ENCODE measurements at regions not wholly inside any gene's neighbourhood (a gene's known extent, or its start where the extent isn't known, plus 50 kb on each side); places are given as distances from the start of the nearest gene placed in this dataset.

DNA sequence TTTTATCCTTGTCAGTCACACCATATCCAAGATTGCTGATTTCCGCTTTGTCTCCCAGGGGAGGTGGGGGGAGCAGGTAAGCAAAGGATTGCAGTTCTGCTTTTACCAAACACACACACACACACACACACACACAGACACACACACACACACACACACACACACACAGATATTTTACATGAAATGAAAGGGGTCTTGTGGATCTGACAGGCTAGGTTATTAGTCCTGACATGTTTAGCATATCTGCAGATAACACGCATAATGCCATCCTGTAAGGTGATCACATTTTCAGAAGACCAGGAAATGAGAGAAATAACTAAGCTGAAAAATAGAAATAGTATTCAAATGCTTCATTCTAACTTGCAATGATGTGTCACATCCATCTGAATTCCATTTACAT is 1113.3 kb downstream of the CDH8 start:
- no peaks in the 10 kb centered on the region for H3K36me3 ChIP-seq (ENCODE audit: control insufficient read depth in 4 of 4, insufficient read depth in 4 of 4, low read length in 3 of 4)
- 100% methylated on average over 1 of the region's 2 CpGs for WGBS (ENCODE audit: insufficient coverage)
- POLR2A ChIA-PET: no interaction called here

DNA sequence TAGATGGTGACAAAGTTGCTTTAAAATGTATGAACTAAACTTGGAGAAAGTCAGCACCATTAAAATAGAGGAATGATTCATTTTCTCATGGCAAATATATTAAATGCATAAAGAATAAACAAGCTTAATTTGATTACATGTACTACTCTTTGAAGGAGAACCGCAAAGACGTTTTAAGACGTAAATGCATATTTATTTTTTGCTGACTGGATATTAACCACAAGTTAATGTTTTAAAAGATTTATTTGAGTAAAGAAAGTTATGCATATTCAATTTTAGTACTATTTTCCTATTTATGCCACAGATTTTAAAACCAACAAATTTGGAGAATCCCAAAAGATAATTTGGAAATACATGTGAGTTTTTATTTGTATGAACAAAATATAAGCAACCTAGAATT is 1121.9 kb downstream of the CDH8 start:
- Histone ChIP-seq H3K4me3 (ENCODE audit: control insufficient read depth in 1 of 7, extremely low read depth in 1 of 7, insufficient read depth in 4 of 7, low read depth in 2 of 7, low read length in 6 of 7) (no peak overlapping the region), H3K4me1 (ENCODE audit: control extremely low read depth in 1 of 4, control insufficient read depth in 4 of 4, insufficient read depth in 4 of 4, low read length in 3 of 4) (no peaks in the 10 kb centered on the region), H3K27me3 (replicated peaks in 2 of 5; ENCODE audit: control insufficient read depth in 4 of 5, insufficient read depth in 5 of 5, low read length in 4 of 5) (no peaks in the 10 kb centered on the region), H3K27ac (ENCODE audit: insufficient read depth in 1 of 2, low read depth in 1 of 2, low read length in 2 of 2, poor library complexity in 1 of 2, severe bottlenecking in 2 of 2) (no peak overlapping the region), H3K9me3 (ENCODE audit: control extremely low read depth in 1 of 5, control insufficient read depth in 4 of 5, insufficient read depth in 2 of 5, low read depth in 1 of 5, low read length in 4 of 5) (no peaks in the 10 kb centered on the region), H3K36me3 (ENCODE audit: control insufficient read depth in 4 of 4, insufficient read depth in 4 of 4, low read length in 3 of 4) (no peaks in the 10 kb centered on the region)
- ChIA-PET CTCF (no interaction called here), POLR2A (no interaction called here)
- no CpG with 5 or more reads among the region's 3 CpGs for WGBS (ENCODE audit: insufficient coverage)
- DNase-seq: no peak

More for the DNA sequence above, 1113.3 kb downstream of the CDH8 start:
- no peak overlapping the region for H3K4me3 ChIP-seq (ENCODE audit: control insufficient read depth in 1 of 7, extremely low read depth in 1 of 7, insufficient read depth in 4 of 7, low read depth in 2 of 7, low read length in 6 of 7)
- DNase-seq: no peak
- no peaks in the 10 kb centered on the region for H3K27me3 ChIP-seq (replicated peaks in 2 of 5; ENCODE audit: control insufficient read depth in 4 of 5, insufficient read depth in 5 of 5, low read length in 4 of 5)
- no peaks in the 10 kb centered on the region for H3K9me3 ChIP-seq (ENCODE audit: control extremely low read depth in 1 of 5, control insufficient read depth in 4 of 5, insufficient read depth in 2 of 5, low read depth in 1 of 5, low read length in 4 of 5)
- CTCF ChIA-PET: no interaction called here
- no peak overlapping the region for H3K27ac ChIP-seq (ENCODE audit: insufficient read depth in 1 of 2, low read depth in 1 of 2, low read length in 2 of 2, poor library complexity in 1 of 2, severe bottlenecking in 2 of 2)
- H3K4me1 ChIP-seq (ENCODE audit: control extremely low read depth in 1 of 4, control insufficient read depth in 4 of 4, insufficient read depth in 4 of 4, low read length in 3 of 4): no peaks in the 10 kb centered on the region

DNA sequence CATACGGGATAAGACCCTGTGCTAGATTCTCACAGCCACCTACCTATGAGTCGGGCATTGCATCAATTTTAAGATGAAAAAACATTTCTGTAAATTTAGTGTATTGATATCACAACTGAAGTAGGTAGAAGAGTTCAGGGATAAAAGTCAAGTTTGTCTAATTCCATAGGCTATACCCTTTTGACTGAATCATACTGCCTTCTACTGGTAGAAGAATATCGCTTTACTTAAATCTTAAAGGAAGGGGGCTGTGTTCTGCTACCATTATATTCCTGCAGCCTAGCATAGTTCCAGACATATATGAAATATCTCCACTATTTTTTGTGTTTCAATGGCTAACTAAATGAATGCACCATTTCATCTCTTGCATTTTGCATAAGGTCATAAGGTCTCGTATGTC is 1128.6 kb downstream of the CDH8 start:
- no peak overlapping the region for H3K4me3 ChIP-seq (ENCODE audit: control insufficient read depth in 1 of 7, extremely low read depth in 1 of 7, insufficient read depth in 4 of 7, low read depth in 2 of 7, low read length in 6 of 7)
- H3K27me3 ChIP-seq (replicated peaks in 2 of 5; ENCODE audit: control insufficient read depth in 4 of 5, insufficient read depth in 5 of 5, low read length in 4 of 5): no peaks in the 10 kb centered on the region
- WGBS (ENCODE audit: insufficient coverage): 100% methylated on average over 2 of the region's 4 CpGs
- no peaks in the 10 kb centered on the region for H3K9me3 ChIP-seq (ENCODE audit: control extremely low read depth in 1 of 5, control insufficient read depth in 4 of 5, insufficient read depth in 2 of 5, low read depth in 1 of 5, low read length in 4 of 5)
- H3K27ac ChIP-seq (ENCODE audit: insufficient read depth in 1 of 2, low read depth in 1 of 2, low read length in 2 of 2, poor library complexity in 1 of 2, severe bottlenecking in 2 of 2): no peak overlapping the region
- CTCF ChIA-PET: no interaction called here
- no peak for DNase-seq
- H3K4me1 ChIP-seq (ENCODE audit: control extremely low read depth in 1 of 4, control insufficient read depth in 4 of 4, insufficient read depth in 4 of 4, low read length in 3 of 4): no peaks in the 10 kb centered on the region
- POLR2A ChIA-PET: no interaction called here
- no peaks in the 10 kb centered on the region for H3K36me3 ChIP-seq (ENCODE audit: control insufficient read depth in 4 of 4, insufficient read depth in 4 of 4, low read length in 3 of 4)

DNA sequence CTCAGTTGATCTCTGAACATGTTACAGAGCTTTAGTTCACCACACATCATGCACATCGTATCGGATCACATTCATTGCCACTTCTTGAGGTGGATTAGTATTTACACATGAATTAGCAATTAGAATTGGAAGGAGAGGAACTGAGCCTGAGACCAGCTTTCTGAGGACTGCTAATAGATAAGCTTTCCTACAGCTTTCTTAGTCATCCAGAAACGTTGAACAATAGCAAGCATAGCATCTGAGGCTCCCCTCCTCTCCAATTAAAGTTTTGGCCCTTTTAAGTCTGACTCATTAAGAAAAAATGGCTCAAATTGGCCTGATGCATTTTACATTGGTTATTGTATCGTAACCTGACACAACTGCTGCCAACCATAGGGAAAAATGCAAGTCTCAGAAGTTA is 1130.4 kb downstream of the CDH8 start:
- H3K9me3 ChIP-seq (ENCODE audit: control extremely low read depth in 1 of 5, control insufficient read depth in 4 of 5, insufficient read depth in 2 of 5, low read depth in 1 of 5, low read length in 4 of 5): no peaks in the 10 kb centered on the region
- DNase-seq: no peak
- H3K4me1 ChIP-seq (ENCODE audit: control extremely low read depth in 1 of 4, control insufficient read depth in 4 of 4, insufficient read depth in 4 of 4, low read length in 3 of 4): no peaks in the 10 kb centered on the region
- ChIA-PET POLR2A (no interaction called here), CTCF (no interaction called here)
- no peak overlapping the region for H3K4me3 ChIP-seq (ENCODE audit: control insufficient read depth in 1 of 7, extremely low read depth in 1 of 7, insufficient read depth in 4 of 7, low read depth in 2 of 7, low read length in 6 of 7)
- no peaks in the 10 kb centered on the region for H3K36me3 ChIP-seq (ENCODE audit: control insufficient read depth in 4 of 4, insufficient read depth in 4 of 4, low read length in 3 of 4)
- H3K27ac ChIP-seq (ENCODE audit: insufficient read depth in 1 of 2, low read depth in 1 of 2, low read length in 2 of 2, poor library complexity in 1 of 2, severe bottlenecking in 2 of 2): no peak overlapping the region
- no peaks in the 10 kb centered on the region for H3K27me3 ChIP-seq (replicated peaks in 2 of 5; ENCODE audit: control insufficient read depth in 4 of 5, insufficient read depth in 5 of 5, low read length in 4 of 5)
- WGBS (ENCODE audit: insufficient coverage): 60% methylated on average over 1 of the region's 4 CpGs

DNA sequence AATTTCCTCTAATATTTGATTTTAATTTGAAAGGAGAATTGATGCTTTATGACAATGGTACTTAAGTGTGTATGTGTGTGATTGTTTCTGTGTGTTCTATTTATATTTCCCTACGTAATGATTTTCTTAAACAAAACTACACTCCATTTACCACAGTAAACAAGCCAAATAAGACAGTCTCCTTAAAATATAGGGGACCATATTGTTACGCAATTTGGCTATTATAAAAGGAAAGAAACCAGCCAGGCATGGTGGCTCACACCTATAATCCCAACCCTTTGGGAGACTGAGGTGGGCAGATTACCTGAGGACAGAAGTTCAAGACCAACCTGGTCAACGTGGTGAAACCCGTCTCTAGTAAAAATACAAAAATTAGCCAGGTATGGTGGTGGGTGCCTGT is 1134.1 kb downstream of the CDH8 start:
- ChIA-PET POLR2A (no interaction called here), CTCF (no interaction called here)
- 100% methylated on average over 2 of the region's 4 CpGs for WGBS (ENCODE audit: insufficient coverage)
- Histone ChIP-seq H3K4me1 (ENCODE audit: control extremely low read depth in 1 of 4, control insufficient read depth in 4 of 4, insufficient read depth in 4 of 4, low read length in 3 of 4) (no peaks in the 10 kb centered on the region), H3K4me3 (ENCODE audit: control insufficient read depth in 1 of 7, extremely low read depth in 1 of 7, insufficient read depth in 4 of 7, low read depth in 2 of 7, low read length in 6 of 7) (no peak overlapping the region), H3K27ac (ENCODE audit: insufficient read depth in 1 of 2, low read depth in 1 of 2, low read length in 2 of 2, poor library complexity in 1 of 2, severe bottlenecking in 2 of 2) (no peak overlapping the region), H3K36me3 (ENCODE audit: control insufficient read depth in 4 of 4, insufficient read depth in 4 of 4, low read length in 3 of 4) (no peaks in the 10 kb centered on the region), H3K9me3 (ENCODE audit: control extremely low read depth in 1 of 5, control insufficient read depth in 4 of 5, insufficient read depth in 2 of 5, low read depth in 1 of 5, low read length in 4 of 5) (no peaks in the 10 kb centered on the region), H3K27me3 (replicated peaks in 2 of 5; ENCODE audit: control insufficient read depth in 4 of 5, insufficient read depth in 5 of 5, low read length in 4 of 5) (no peaks in the 10 kb centered on the region)
- DNase-seq: no peak

DNA sequence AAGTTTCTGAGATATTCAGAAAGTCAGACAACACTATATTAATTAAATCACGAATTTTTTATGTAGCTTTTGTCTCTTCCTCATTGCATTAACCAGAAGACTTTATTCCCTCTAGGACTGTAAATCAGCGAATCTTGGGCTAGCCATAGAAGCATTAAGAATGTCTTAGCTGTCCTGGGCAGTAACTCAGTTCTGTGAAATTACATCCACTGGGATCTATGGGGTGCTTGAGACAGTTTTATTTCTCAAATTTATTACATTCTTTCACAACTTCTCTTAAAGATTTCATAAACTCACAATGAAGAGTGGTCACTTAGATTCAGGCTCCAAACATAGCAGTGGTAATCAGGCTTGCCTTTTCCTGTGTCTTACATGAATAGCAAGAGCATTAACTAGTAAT is 1153.4 kb downstream of the CDH8 start:
- POLR2A ChIA-PET: no interaction called here
- no peak overlapping the region for H3K4me3 ChIP-seq (ENCODE audit: control insufficient read depth in 1 of 7, extremely low read depth in 1 of 7, insufficient read depth in 4 of 7, low read depth in 2 of 7, low read length in 6 of 7)
- CTCF ChIA-PET: no interaction called here
- H3K9me3 ChIP-seq (ENCODE audit: control extremely low read depth in 1 of 5, control insufficient read depth in 4 of 5, insufficient read depth in 2 of 5, low read depth in 1 of 5, low read length in 4 of 5): peaks cover 0 to 1% (median 0%) of the 10 kb centered on the region in 5 experiments
- no peak overlapping the region for H3K27ac ChIP-seq (ENCODE audit: insufficient read depth in 1 of 2, low read depth in 1 of 2, low read length in 2 of 2, poor library complexity in 1 of 2, severe bottlenecking in 2 of 2)
- 83% methylated on average over 1 of the region's 2 CpGs for WGBS (ENCODE audit: insufficient coverage)
- no peaks in the 10 kb centered on the region for H3K36me3 ChIP-seq (ENCODE audit: control insufficient read depth in 4 of 4, insufficient read depth in 4 of 4, low read length in 3 of 4)
- DNase-seq: no peak
- H3K4me1 ChIP-seq (ENCODE audit: control extremely low read depth in 1 of 4, control insufficient read depth in 4 of 4, insufficient read depth in 4 of 4, low read length in 3 of 4): no peaks in the 10 kb centered on the region
- H3K27me3 ChIP-seq (replicated peaks in 2 of 5; ENCODE audit: control insufficient read depth in 4 of 5, insufficient read depth in 5 of 5, low read length in 4 of 5): no peaks in the 10 kb centered on the region

DNA sequence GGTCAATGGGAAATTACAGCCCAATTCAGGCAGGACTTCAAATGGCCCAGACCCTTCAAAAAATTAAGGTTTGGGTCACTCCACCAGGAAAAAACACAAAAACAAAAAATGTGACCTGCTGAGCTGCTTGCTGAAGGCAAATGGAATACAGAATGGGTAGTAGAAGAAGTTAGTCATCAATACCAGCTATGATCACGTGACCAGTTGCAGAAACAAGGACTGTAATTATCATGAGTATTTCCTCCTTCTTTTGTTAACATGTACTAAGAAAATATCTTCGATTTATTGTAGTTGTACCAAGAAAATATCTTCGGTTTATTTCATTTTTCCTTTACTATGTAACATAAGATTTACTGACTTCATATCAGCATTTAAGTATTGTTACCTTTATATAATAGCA is 1183.6 kb downstream of the CDH8 start:
- H3K4me1 ChIP-seq (ENCODE audit: control extremely low read depth in 1 of 4, control insufficient read depth in 4 of 4, insufficient read depth in 4 of 4, low read length in 3 of 4): no peaks in the 10 kb centered on the region
- no peak overlapping the region for H3K27ac ChIP-seq (ENCODE audit: insufficient read depth in 1 of 2, low read depth in 1 of 2, low read length in 2 of 2, poor library complexity in 1 of 2, severe bottlenecking in 2 of 2)
- no peaks in the 10 kb centered on the region for H3K9me3 ChIP-seq (ENCODE audit: control extremely low read depth in 1 of 5, control insufficient read depth in 4 of 5, insufficient read depth in 2 of 5, low read depth in 1 of 5, low read length in 4 of 5)
- no peak overlapping the region for H3K4me3 ChIP-seq (ENCODE audit: control insufficient read depth in 1 of 7, extremely low read depth in 1 of 7, insufficient read depth in 4 of 7, low read depth in 2 of 7, low read length in 6 of 7)
- ChIA-PET CTCF (no interaction called here), POLR2A (no interaction called here)
- H3K27me3 ChIP-seq (replicated peaks in 2 of 5; ENCODE audit: control insufficient read depth in 4 of 5, insufficient read depth in 5 of 5, low read length in 4 of 5): no peaks in the 10 kb centered on the region
- no peaks in the 10 kb centered on the region for H3K36me3 ChIP-seq (ENCODE audit: control insufficient read depth in 4 of 4, insufficient read depth in 4 of 4, low read length in 3 of 4)
- no peak for DNase-seq
- no CpG with 5 or more reads among the region's 3 CpGs for WGBS (ENCODE audit: insufficient coverage)

DNA sequence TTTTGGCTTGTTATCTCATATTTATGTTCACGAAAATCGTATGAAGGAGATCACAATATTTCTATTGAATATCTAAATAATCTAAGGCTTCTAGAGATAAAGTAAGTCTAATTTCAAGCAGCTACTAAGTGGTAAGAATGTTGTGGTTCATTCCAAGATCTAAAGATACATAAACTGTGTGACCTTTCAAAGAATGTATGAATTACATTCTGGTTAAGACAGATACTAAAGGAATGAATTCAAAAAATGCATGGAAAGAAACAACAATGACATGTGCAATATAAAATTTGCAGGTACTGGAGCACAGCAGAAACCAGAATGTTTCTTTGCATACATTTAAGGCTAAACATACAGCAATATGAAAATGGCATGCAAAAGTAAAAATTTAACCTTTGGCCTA is 1214.6 kb downstream of the CDH8 start:
- Histone ChIP-seq H3K27ac (ENCODE audit: insufficient read depth in 1 of 2, low read depth in 1 of 2, low read length in 2 of 2, poor library complexity in 1 of 2, severe bottlenecking in 2 of 2) (no peak overlapping the region), H3K4me1 (ENCODE audit: control extremely low read depth in 1 of 4, control insufficient read depth in 4 of 4, insufficient read depth in 4 of 4, low read length in 3 of 4) (no peaks in the 10 kb centered on the region), H3K9me3 (ENCODE audit: control extremely low read depth in 1 of 5, control insufficient read depth in 4 of 5, insufficient read depth in 2 of 5, low read depth in 1 of 5, low read length in 4 of 5) (no peaks in the 10 kb centered on the region), H3K36me3 (ENCODE audit: control insufficient read depth in 4 of 4, insufficient read depth in 4 of 4, low read length in 3 of 4) (no peaks in the 10 kb centered on the region), H3K27me3 (replicated peaks in 2 of 5; ENCODE audit: control insufficient read depth in 4 of 5, insufficient read depth in 5 of 5, low read length in 4 of 5) (no peaks in the 10 kb centered on the region), H3K4me3 (ENCODE audit: control insufficient read depth in 1 of 7, extremely low read depth in 1 of 7, insufficient read depth in 4 of 7, low read depth in 2 of 7, low read length in 6 of 7) (no peak overlapping the region)
- WGBS (ENCODE audit: insufficient coverage): no CpG with 5 or more reads among the region's 2 CpGs
- DNase-seq: no peak
- ChIA-PET POLR2A (no interaction called here), CTCF (no interaction called here)

Measured in common myeloid progenitor, CD34-positive (primary cell).